Nephron (organoid): ENCODE measurements at regions not wholly inside any gene's neighbourhood (a gene's known extent, or its start where the extent isn't known, plus 50 kb on each side); places are given as distances from the start of the nearest gene placed in this dataset.

Experiments
- H3K27ac Mint-ChIP-seq, 3 experiments: 2 replicates each; pipeline ENCODE4 v1.8.0; 2020; ENCODE audit warnings: mixed read lengths in 3 of 3, mild to moderate bottlenecking in 2 of 3, moderate library complexity in 1 of 3
- H3K27me3 Mint-ChIP-seq: 2 replicates; pipeline ENCODE4 v1.8.0; 2021; ENCODE audit warnings: low read depth, mild to moderate bottlenecking, moderate library complexity, mixed read lengths
- H3K36me3 Mint-ChIP-seq: 2 replicates; pipeline ENCODE4 v1.8.0; 2020; ENCODE audit warnings: low read depth, mixed read lengths
- H3K4me1 Mint-ChIP-seq: 2 replicates; pipeline ENCODE4 v1.8.0; 2020; ENCODE audit warnings: mixed read lengths
- H3K4me3 Mint-ChIP-seq, 3 experiments: 2 replicates each; pipeline ENCODE4 v1.8.0; 2020; ENCODE audit warnings: mild to moderate bottlenecking in 3 of 3, mixed read lengths in 3 of 3, moderate library complexity in 2 of 3
- H3K9me3 Mint-ChIP-seq: 2 replicates; pipeline ENCODE4 v1.8.0; 2020; ENCODE audit warnings: mixed read lengths
- TF ChIP-seq, protein P1 (sequence below), 3 experiments: fragments of 200-600 bp; sonication (generic); IDR thresholded peaks; one replicate each; pipeline ENCODE4 v1.5.0; 2021; ENCODE audit warnings: antibody characterized with exemption in 3 of 3; ENCODE audit not compliant: unreplicated experiment in 3 of 3

DNA sequence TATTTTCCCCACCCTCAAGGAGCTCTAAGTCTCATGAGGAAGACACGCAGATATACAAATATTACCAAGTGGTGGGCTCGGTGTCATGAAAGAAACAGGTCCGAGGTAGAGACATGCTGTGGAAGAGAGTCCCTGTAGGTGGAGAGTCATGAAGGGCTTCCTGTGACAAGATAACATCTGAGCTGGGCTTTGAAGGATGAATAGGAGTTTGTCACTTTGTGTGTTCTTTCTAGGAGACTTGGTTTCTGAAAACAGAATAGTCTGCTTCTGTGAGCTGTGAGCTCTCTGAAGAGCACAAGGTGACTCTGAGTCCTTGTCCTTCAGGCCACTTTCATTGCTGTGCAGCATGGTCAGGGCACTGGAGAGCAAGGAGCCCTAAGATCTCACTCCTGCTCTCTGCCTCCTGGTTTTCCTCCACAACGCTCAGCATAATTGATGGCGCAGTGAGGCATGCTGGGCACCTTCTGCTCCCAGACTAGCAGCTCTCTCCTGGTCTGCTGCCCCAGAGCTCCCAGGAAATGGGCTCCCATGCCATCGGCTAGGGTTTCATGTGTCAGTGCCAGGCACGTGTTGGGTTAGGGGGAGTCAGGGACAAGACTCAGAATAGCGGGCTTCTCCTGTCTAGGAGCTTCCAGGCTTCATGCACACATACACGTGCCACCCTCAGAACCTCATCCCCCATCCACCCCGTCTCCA lies 209.9 kb upstream of the CSF3R start:
- H3K27me3 Mint-ChIP-seq: peaks cover 55% of the 10 kb centered on the region
- TF ChIP-seq, protein P1, sequence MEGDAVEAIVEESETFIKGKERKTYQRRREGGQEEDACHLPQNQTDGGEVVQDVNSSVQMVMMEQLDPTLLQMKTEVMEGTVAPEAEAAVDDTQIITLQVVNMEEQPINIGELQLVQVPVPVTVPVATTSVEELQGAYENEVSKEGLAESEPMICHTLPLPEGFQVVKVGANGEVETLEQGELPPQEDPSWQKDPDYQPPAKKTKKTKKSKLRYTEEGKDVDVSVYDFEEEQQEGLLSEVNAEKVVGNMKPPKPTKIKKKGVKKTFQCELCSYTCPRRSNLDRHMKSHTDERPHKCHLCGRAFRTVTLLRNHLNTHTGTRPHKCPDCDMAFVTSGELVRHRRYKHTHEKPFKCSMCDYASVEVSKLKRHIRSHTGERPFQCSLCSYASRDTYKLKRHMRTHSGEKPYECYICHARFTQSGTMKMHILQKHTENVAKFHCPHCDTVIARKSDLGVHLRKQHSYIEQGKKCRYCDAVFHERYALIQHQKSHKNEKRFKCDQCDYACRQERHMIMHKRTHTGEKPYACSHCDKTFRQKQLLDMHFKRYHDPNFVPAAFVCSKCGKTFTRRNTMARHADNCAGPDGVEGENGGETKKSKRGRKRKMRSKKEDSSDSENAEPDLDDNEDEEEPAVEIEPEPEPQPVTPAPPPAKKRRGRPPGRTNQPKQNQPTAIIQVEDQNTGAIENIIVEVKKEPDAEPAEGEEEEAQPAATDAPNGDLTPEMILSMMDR (IDR thresholded peaks at IDR 0.05; ENCODE audit: unreplicated experiment in 3 of 3): no peak
- no peak overlapping the region for H3K4me3 Mint-ChIP-seq
- no peaks in the 10 kb centered on the region for H3K9me3 Mint-ChIP-seq
- H3K36me3 Mint-ChIP-seq: no peaks in the 10 kb centered on the region
- H3K4me1 Mint-ChIP-seq: no peaks in the 10 kb centered on the region
- H3K27ac Mint-ChIP-seq: no peak overlapping the region

DNA sequence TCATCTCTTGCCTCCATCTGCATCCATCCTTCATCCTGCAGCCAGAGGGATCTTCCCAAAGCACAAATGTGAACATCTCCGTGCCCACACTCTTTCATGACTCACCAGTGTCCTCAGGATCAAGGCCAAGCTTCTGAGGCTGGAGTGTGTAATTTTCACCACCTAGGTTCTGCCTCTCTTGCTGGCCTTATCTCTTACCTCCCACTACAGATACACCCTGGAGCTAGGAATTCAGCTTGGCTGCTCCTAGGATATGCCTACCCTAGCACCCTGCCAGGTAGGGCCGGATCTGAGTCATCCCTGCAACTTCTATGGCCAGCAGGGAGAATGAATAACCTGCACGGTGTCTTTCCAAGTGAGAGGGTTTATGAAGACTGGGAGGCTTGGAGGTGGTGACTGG lies 208.7 kb upstream of the CSF3R start:
- no peaks in the 10 kb centered on the region for H3K9me3 Mint-ChIP-seq
- no peaks in the 10 kb centered on the region for H3K36me3 Mint-ChIP-seq
- no peak overlapping the region for H3K27ac Mint-ChIP-seq
- H3K27me3 Mint-ChIP-seq: peaks cover 59% of the 10 kb centered on the region
- no peaks in the 10 kb centered on the region for H3K4me1 Mint-ChIP-seq
- H3K4me3 Mint-ChIP-seq: no peak overlapping the region
- TF ChIP-seq, protein P1 (IDR thresholded peaks at IDR 0.05; ENCODE audit: unreplicated experiment in 3 of 3): no peak

DNA sequence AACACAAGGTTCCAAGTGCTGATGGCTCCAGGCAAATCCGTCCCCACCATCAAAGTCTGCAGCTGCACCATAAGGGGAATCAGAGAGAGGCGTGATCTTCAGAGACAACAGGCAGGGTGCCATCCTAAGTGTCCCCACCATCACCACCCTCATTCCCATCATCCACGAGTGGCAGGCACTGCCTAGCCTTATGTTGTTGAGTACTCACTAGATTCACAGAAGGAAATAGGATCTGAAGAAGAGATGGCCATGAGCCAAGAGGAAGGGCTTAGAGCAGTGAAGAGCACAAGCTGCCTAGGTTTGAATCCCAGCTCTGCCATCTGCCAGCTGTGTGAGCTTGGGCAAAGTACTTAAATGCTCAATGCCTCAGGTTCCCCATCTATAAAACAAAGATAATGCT lies 207.3 kb upstream of the CSF3R start:
- H3K27me3 Mint-ChIP-seq: peaks cover 51% of the 10 kb centered on the region
- H3K36me3 Mint-ChIP-seq: no peaks in the 10 kb centered on the region
- H3K4me3 Mint-ChIP-seq: no peak overlapping the region
- no peaks in the 10 kb centered on the region for H3K9me3 Mint-ChIP-seq
- no peak overlapping the region for H3K27ac Mint-ChIP-seq
- TF ChIP-seq, protein P1 (IDR thresholded peaks at IDR 0.05; ENCODE audit: unreplicated experiment in 3 of 3): no peak
- no peaks in the 10 kb centered on the region for H3K4me1 Mint-ChIP-seq

DNA sequence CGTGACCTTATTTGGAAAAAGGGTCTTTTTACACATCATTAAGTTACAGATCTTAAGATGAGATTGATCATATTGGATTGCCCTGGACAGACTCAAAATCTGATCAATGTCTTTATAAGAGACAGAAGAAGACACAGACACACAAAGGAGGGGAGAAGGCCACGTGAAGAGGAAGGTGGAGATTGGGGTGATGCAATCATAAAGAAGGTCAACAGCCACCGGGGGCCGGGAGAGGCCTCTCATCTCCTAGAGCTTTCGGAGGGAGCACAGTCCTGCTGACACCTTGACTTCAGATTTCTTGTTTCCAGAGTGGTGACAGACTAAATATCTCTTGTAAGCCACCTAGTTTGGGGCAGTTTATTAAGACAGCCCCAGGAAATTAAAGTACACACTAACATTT lies 204.6 kb upstream of the CSF3R start:
- Mint-ChIP-seq H3K4me1 (no peaks in the 10 kb centered on the region), H3K36me3 (no peaks in the 10 kb centered on the region), H3K27me3 (peaks cover 34% of the 10 kb centered on the region), H3K9me3 (no peaks in the 10 kb centered on the region), H3K4me3 (no peak overlapping the region), H3K27ac (no peak overlapping the region)
- TF ChIP-seq, protein P1 (IDR thresholded peaks at IDR 0.05; ENCODE audit: unreplicated experiment in 3 of 3): no peak

DNA sequence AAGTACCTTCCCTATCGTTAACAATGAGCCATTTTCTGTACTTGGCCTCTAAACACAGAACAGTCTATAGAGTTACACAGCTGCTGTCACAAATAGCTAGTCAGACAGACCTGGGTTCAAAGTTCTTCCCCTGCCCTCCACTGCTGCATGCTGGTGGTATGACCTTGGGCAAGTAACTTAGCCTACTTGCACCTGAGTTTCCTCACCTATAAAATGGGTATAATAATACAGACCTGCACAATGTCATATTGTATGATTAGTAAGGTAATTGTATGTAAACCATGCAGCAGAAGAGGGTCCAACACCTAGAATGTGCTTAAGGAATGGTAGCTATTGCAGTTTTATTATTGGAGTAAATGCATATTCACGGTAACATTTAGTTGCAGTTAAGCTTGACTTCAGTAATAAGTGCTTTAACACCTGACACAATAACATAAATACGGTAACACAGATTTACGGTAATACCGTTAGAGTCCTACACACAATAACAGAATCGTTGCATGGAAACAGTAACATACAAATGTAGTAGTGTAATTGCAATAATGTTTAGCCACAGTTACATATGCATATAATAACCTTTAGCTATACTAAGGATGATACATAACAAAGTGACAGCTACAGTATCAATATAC lies 193.3 kb upstream of the CSF3R start:
- Mint-ChIP-seq H3K4me3 (no peak overlapping the region), H3K36me3 (no peaks in the 10 kb centered on the region), H3K27me3 (peaks cover 45% of the 10 kb centered on the region), H3K4me1 (no peaks in the 10 kb centered on the region), H3K9me3 (no peaks in the 10 kb centered on the region), H3K27ac (no peak overlapping the region)
- TF ChIP-seq, protein P1 (IDR thresholded peaks at IDR 0.05; ENCODE audit: unreplicated experiment in 3 of 3): no peak

DNA sequence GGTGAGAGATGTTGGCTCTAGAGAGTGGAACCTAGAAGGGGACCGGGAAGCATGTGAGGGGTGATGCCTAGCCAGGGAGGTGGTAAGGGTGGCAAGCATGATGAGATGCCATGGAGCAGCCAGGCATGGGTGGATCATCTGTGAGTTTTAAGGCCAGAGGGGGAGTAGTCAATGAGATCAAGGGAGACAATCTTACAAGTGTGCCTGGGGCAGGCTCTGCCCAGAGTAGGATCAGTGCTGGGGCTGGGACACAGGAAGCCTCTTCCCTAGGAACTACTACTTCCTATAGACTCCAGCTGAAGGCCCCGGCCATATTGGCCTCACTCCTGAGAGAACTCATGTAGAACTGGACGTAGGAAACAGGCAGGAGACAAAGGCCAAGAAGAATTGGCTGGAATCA lies 192.4 kb upstream of the CSF3R start:
- peaks cover 37% of the 10 kb centered on the region for H3K27me3 Mint-ChIP-seq
- no peak overlapping the region for H3K27ac Mint-ChIP-seq
- H3K36me3 Mint-ChIP-seq: no peaks in the 10 kb centered on the region
- TF ChIP-seq, protein P1 (IDR thresholded peaks at IDR 0.05; ENCODE audit: unreplicated experiment in 3 of 3): no peak
- no peaks in the 10 kb centered on the region for H3K4me1 Mint-ChIP-seq
- no peak overlapping the region for H3K4me3 Mint-ChIP-seq
- no peaks in the 10 kb centered on the region for H3K9me3 Mint-ChIP-seq
